Large intestine (tissue), 3 donors: ENCODE measurements at regions not wholly inside any gene's neighbourhood (a gene's known extent, or its start where the extent isn't known, plus 50 kb on each side); places are given as distances from the start of the nearest gene placed in this dataset.
"Not testable (repeated sequence)": the region's sequence is repeated elsewhere in the genome, so short reads cannot be mapped to it uniquely, and the experiment has no call there.

ENCODE experiments used
- DNase-seq, 2 donors: peaks; one replicate each; pipeline versions ENCODE4 v3.0.0 to v3.0.0-alpha.2; 2013
- H3K27ac ChIP-seq: one replicate; pipeline ENCODE4 v1.5.1; 2013; ENCODE audit warnings: low read length
- H3K27me3 ChIP-seq: 2 replicates; pipeline ENCODE4 v1.6.1; 2013; ENCODE audit warnings: low read length; ENCODE audit not compliant: control insufficient read depth, insufficient read depth
- H3K36me3 ChIP-seq: 2 replicates; pipeline ENCODE4 v1.6.1; 2013; ENCODE audit warnings: low read length; ENCODE audit not compliant: control insufficient read depth, insufficient read depth
- H3K4me1 ChIP-seq: one replicate; pipeline ENCODE4 v1.6.1; 2013; ENCODE audit warnings: low read length; ENCODE audit not compliant: control insufficient read depth, insufficient read depth
- H3K4me3 ChIP-seq: one replicate; pipeline ENCODE4 v1.5.1; 2013; ENCODE audit warnings: low read length
- H3K9me3 ChIP-seq: one replicate; pipeline ENCODE4 v1.6.1; 2013; ENCODE audit warnings: mild to moderate bottlenecking, low read depth, low read length, moderate library complexity; ENCODE audit not compliant: control insufficient read depth
- WGBS: methylation state at CpG from one replicate; pipeline ENCODE4 v1.1.5; 2013; ENCODE audit warnings: low lambda C conversion rate; ENCODE audit not compliant: insufficient coverage; 5-methylcytosine and 5-hydroxymethylcytosine counted together

GRCh38 chr3:18086078-18086477, 339.1 kb downstream of the SATB1 start:
- no peak overlapping the region for H3K27ac ChIP-seq
- no CpG with 5 or more reads among the region's 7 CpGs for WGBS
- no peak for DNase-seq
- H3K27me3 ChIP-seq, result no peaks in the 10 kb centered on the region
- no peak overlapping the region for H3K4me3 ChIP-seq
- no peaks in the 10 kb centered on the region for H3K4me1 ChIP-seq
- no peaks in the 10 kb centered on the region for H3K9me3 ChIP-seq
- no peaks in the 10 kb centered on the region for H3K36me3 ChIP-seq

GRCh38 chr3:18085429-18085828, 339.7 kb downstream of the SATB1 start:
- WGBS, result 55% methylated on average over 2 of the region's 4 CpGs
- no peaks in the 10 kb centered on the region for H3K27me3 ChIP-seq
- H3K36me3 ChIP-seq, result no peaks in the 10 kb centered on the region
- no peaks in the 10 kb centered on the region for H3K4me1 ChIP-seq
- no peak overlapping the region for H3K27ac ChIP-seq
- H3K9me3 ChIP-seq, result no peaks in the 10 kb centered on the region
- no peak overlapping the region for H3K4me3 ChIP-seq
- no peak for DNase-seq

- not testable (repeated sequence) for H3K9me3 ChIP-seq, H3K36me3 ChIP-seq, H3K27me3 ChIP-seq, DNase-seq, H3K4me1 ChIP-seq, H3K27ac ChIP-seq, H3K4me3 ChIP-seq
- WGBS, result no CpG with 5 or more reads among the region's 1 CpG
Observed at GRCh38 chr3:18083273-18083590, 340.8 kb upstream of the TBC1D5 start.

GRCh38 chr3:18082551-18083272, 340.3 kb upstream of the TBC1D5 start:
- WGBS, result no CpG with 5 or more reads among the region's 3 CpGs
- no peaks in the 10 kb centered on the region for H3K9me3 ChIP-seq
- H3K36me3 ChIP-seq, result no peaks in the 10 kb centered on the region
- H3K27me3 ChIP-seq, result no peaks in the 10 kb centered on the region
- no peak overlapping the region for H3K4me3 ChIP-seq
- DNase-seq, result no peak
- H3K27ac ChIP-seq, result no peak overlapping the region
- no peaks in the 10 kb centered on the region for H3K4me1 ChIP-seq

GRCh38 chr3:18080198-18080689, 337.8 kb upstream of the TBC1D5 start:
- no peaks in the 10 kb centered on the region for H3K4me1 ChIP-seq
- no peaks in the 10 kb centered on the region for H3K9me3 ChIP-seq
- no peak overlapping the region for H3K27ac ChIP-seq
- no peaks in the 10 kb centered on the region for H3K36me3 ChIP-seq
- no peak for DNase-seq
- H3K27me3 ChIP-seq, result no peaks in the 10 kb centered on the region
- H3K4me3 ChIP-seq, result no peak overlapping the region

GRCh38 chr3:18079739-18080138, 337.3 kb upstream of the TBC1D5 start:
- Histone ChIP-seq H3K9me3 (no peaks in the 10 kb centered on the region), H3K4me1 (no peaks in the 10 kb centered on the region), H3K36me3 (no peaks in the 10 kb centered on the region), H3K4me3 (no peak overlapping the region), H3K27ac (no peak overlapping the region), H3K27me3 (no peaks in the 10 kb centered on the region)
- WGBS, result 76% methylated on average over 2 of the region's 3 CpGs
- no peak for DNase-seq

GRCh38 chr3:18079062-18079461, 336.6 kb upstream of the TBC1D5 start:
- Histone ChIP-seq H3K9me3 (no peaks in the 10 kb centered on the region), H3K27me3 (no peaks in the 10 kb centered on the region), H3K4me3 (no peak overlapping the region), H3K4me1 (no peaks in the 10 kb centered on the region), H3K27ac (no peak overlapping the region), H3K36me3 (no peaks in the 10 kb centered on the region)
- no CpG with 5 or more reads among the region's 3 CpGs for WGBS
- no peak for DNase-seq

- WGBS, result 80% methylated on average over 2 of the region's 7 CpGs
- H3K4me3 ChIP-seq, result no peak overlapping the region
- DNase-seq, result no peak
Observed at GRCh38 chr3:18077128-18077840, 334.9 kb upstream of the TBC1D5 start.

GRCh38 chr3:18076301-18076700, 333.9 kb upstream of the TBC1D5 start:
- no peak overlapping the region for H3K4me3 ChIP-seq
- no peaks in the 10 kb centered on the region for H3K36me3 ChIP-seq
- no peak for DNase-seq
- H3K27me3 ChIP-seq, result no peaks in the 10 kb centered on the region
- no peaks in the 10 kb centered on the region for H3K4me1 ChIP-seq
- no peaks in the 10 kb centered on the region for H3K9me3 ChIP-seq
- H3K27ac ChIP-seq, result no peak overlapping the region
- no CpG with 5 or more reads among the region's 1 CpG for WGBS

More at GRCh38 chr3:18077128-18077840, 334.9 kb upstream of the TBC1D5 start:
- H3K4me1 ChIP-seq, result no peaks in the 10 kb centered on the region
- H3K27ac ChIP-seq, result no peak overlapping the region
- no peaks in the 10 kb centered on the region for H3K36me3 ChIP-seq
- H3K9me3 ChIP-seq, result no peaks in the 10 kb centered on the region
- no peaks in the 10 kb centered on the region for H3K27me3 ChIP-seq

GRCh38 chr3:18075799-18076198, 333.4 kb upstream of the TBC1D5 start:
- no peak for DNase-seq
- Histone ChIP-seq H3K27me3 (no peaks in the 10 kb centered on the region), H3K36me3 (no peaks in the 10 kb centered on the region), H3K4me3 (no peak overlapping the region), H3K27ac (no peak overlapping the region), H3K4me1 (no peaks in the 10 kb centered on the region), H3K9me3 (no peaks in the 10 kb centered on the region)
- WGBS, result no CpG with 5 or more reads among the region's 1 CpG

GRCh38 chr3:18071833-18072232, 329.4 kb upstream of the TBC1D5 start:
- H3K36me3 ChIP-seq, result no peaks in the 10 kb centered on the region
- no peak overlapping the region for H3K4me3 ChIP-seq
- no peak overlapping the region for H3K27ac ChIP-seq
- no peak for DNase-seq
- H3K9me3 ChIP-seq, result no peaks in the 10 kb centered on the region
- H3K4me1 ChIP-seq, result no peaks in the 10 kb centered on the region
- H3K27me3 ChIP-seq, result no peaks in the 10 kb centered on the region
